ENCODE measurements at regions not wholly inside any gene's neighbourhood (a gene's known extent, or its start where the extent isn't known, plus 50 kb on each side); places are given as distances from the start of the nearest gene placed in this dataset.

GRCh38 chr1:58316141-58316540 lies 230.4 kb downstream of the OMA1 start:
- TF ChIP-seq CTCF (IDR thresholded peaks at IDR 0.05; ENCODE audit: borderline replicate concordance, insufficient read depth, low read depth, low read length): no peak

GRCh38 chr1:58312971-58313563 lies 233.5 kb downstream of the OMA1 start:
- no peak for TF ChIP-seq CTCF (IDR thresholded peaks at IDR 0.05; ENCODE audit: borderline replicate concordance, insufficient read depth, low read depth, low read length)
- no peak overlapping the region for H3K4me3 ChIP-seq (ENCODE audit: low read depth, low read length)

More at GRCh38 chr1:58316141-58316540, 230.4 kb downstream of the OMA1 start:
- no peak overlapping the region for H3K4me3 ChIP-seq (ENCODE audit: low read depth, low read length)

- no peak overlapping the region for H3K4me3 ChIP-seq (ENCODE audit: low read depth, low read length)
- no peak for TF ChIP-seq CTCF (IDR thresholded peaks at IDR 0.05; ENCODE audit: borderline replicate concordance, insufficient read depth, low read depth, low read length)
These were observed 234.1 kb downstream of the OMA1 start for GRCh38 chr1:58312461-58312860.

GRCh38 chr1:58310881-58311280 lies 235.6 kb downstream of the OMA1 start:
- TF ChIP-seq CTCF (IDR thresholded peaks at IDR 0.05; ENCODE audit: borderline replicate concordance, insufficient read depth, low read depth, low read length): no peak

GRCh38 chr1:58310469-58310868 lies 236.1 kb downstream of the OMA1 start:
- TF ChIP-seq CTCF (IDR thresholded peaks at IDR 0.05; ENCODE audit: borderline replicate concordance, insufficient read depth, low read depth, low read length): no peak
- no peak overlapping the region for H3K4me3 ChIP-seq (ENCODE audit: low read depth, low read length)

More at GRCh38 chr1:58310881-58311280, 235.6 kb downstream of the OMA1 start:
- H3K4me3 ChIP-seq (ENCODE audit: low read depth, low read length): no peak overlapping the region

- no peak overlapping the region for H3K4me3 ChIP-seq (ENCODE audit: low read depth, low read length)
- TF ChIP-seq CTCF (IDR thresholded peaks at IDR 0.05; ENCODE audit: borderline replicate concordance, insufficient read depth, low read depth, low read length): no peak
These were observed 238.3 kb downstream of the OMA1 start for GRCh38 chr1:58308206-58308605.

GRCh38 chr1:58307431-58307830 lies 239.1 kb downstream of the OMA1 start:
- TF ChIP-seq CTCF (IDR thresholded peaks at IDR 0.05; ENCODE audit: borderline replicate concordance, insufficient read depth, low read depth, low read length): no peak
- H3K4me3 ChIP-seq (ENCODE audit: low read depth, low read length): no peak overlapping the region
